Memory B cell (primary cell): ENCODE measurements at regions not wholly inside any gene's neighbourhood (a gene's known extent, or its start where the extent isn't known, plus 50 kb on each side); places are given as distances from the start of the nearest gene placed in this dataset.

Source experiments
- ATAC-seq: fragments of 150-1000 bp; cut with Tn5 transposase; 2 replicates; pipeline ENCODE4 v1.10.0; 2021; ENCODE audit warnings: low read depth, mild to moderate bottlenecking, moderate library complexity
- DNase-seq, 2 donors: peaks; one replicate each; pipeline ENCODE4 v3.0.0; 2022; ENCODE audit warnings: low spot score in 2 of 2
- H3K27ac Mint-ChIP-seq: one replicate; pipeline ENCODE4 v1.8.0; 2022; ENCODE audit warnings: mild to moderate bottlenecking, moderate library complexity, mixed read lengths
- H3K27me3 Mint-ChIP-seq: one replicate; pipeline ENCODE4 v1.8.0; 2022; ENCODE audit warnings: mixed read lengths
- H3K36me3 Mint-ChIP-seq: one replicate; pipeline ENCODE4 v1.8.0; 2022; ENCODE audit warnings: mild to moderate bottlenecking, mixed read lengths
- H3K4me1 Mint-ChIP-seq: one replicate; pipeline ENCODE4 v1.8.0; 2022; ENCODE audit warnings: mixed read lengths
- H3K4me3 Mint-ChIP-seq: one replicate; pipeline ENCODE4 v1.8.0; 2022; ENCODE audit warnings: mild to moderate bottlenecking, moderate library complexity, mixed read lengths
- H3K9me3 Mint-ChIP-seq: one replicate; pipeline ENCODE4 v1.8.0; 2022; ENCODE audit warnings: mixed read lengths

- ATAC-seq: no peak
Measured at GRCh38 chr18:10386049-10386448, 68.4 kb upstream of the APCDD1 start.

GRCh38 chr18:10386956-10387355 is 67.5 kb upstream of the APCDD1 start:
- H3K4me1 Mint-ChIP-seq: peaks cover 2% of the 10 kb centered on the region
- ATAC-seq (no peak), DNase-seq (no peak)
- H3K27ac Mint-ChIP-seq: no peak overlapping the region
- peaks cover 3% of the 10 kb centered on the region for H3K36me3 Mint-ChIP-seq
- H3K9me3 Mint-ChIP-seq: peaks cover 2% of the 10 kb centered on the region
- H3K27me3 Mint-ChIP-seq: peaks cover 2% of the 10 kb centered on the region
- H3K4me3 Mint-ChIP-seq: no peak overlapping the region

More at GRCh38 chr18:10386049-10386448, 68.4 kb upstream of the APCDD1 start:
- Mint-ChIP-seq H3K36me3 (peaks cover 3% of the 10 kb centered on the region), H3K27ac (no peak overlapping the region), H3K9me3 (no peaks in the 10 kb centered on the region), H3K4me1 (no peaks in the 10 kb centered on the region), H3K27me3 (peaks cover 2% of the 10 kb centered on the region), H3K4me3 (no peak overlapping the region)
- DNase-seq: no peak

- peaks cover 2% of the 10 kb centered on the region for H3K27me3 Mint-ChIP-seq
- no peak overlapping the region for H3K4me3 Mint-ChIP-seq
- H3K9me3 Mint-ChIP-seq: peaks cover 2% of the 10 kb centered on the region
- no peak for DNase-seq
- no peak overlapping the region for H3K27ac Mint-ChIP-seq
- H3K36me3 Mint-ChIP-seq: peaks cover 3% of the 10 kb centered on the region
- peaks cover 3% of the 10 kb centered on the region for H3K4me1 Mint-ChIP-seq
- no peak for ATAC-seq
Measured at GRCh38 chr18:10387399-10387798, 67.0 kb upstream of the APCDD1 start.

- Mint-ChIP-seq H3K4me1 (peaks cover 3% of the 10 kb centered on the region), H3K36me3 (peaks cover 3% of the 10 kb centered on the region), H3K9me3 (peaks cover 2% of the 10 kb centered on the region), H3K27me3 (peaks cover 2% of the 10 kb centered on the region), H3K4me3 (no peak overlapping the region), H3K27ac (no peak overlapping the region)
- DNase-seq (no peak), ATAC-seq (no peak)
Measured at GRCh38 chr18:10388373-10388772, 66.1 kb upstream of the APCDD1 start.

- ATAC-seq: no peak
Measured at GRCh38 chr18:10391506-10391905, 62.9 kb upstream of the APCDD1 start.

GRCh38 chr18:10397004-10397403 is 57.4 kb upstream of the APCDD1 start:
- no peak for DNase-seq
- no peaks in the 10 kb centered on the region for H3K36me3 Mint-ChIP-seq
- H3K4me1 Mint-ChIP-seq: peaks cover 9% of the 10 kb centered on the region
- H3K27ac Mint-ChIP-seq: no peak overlapping the region
- ATAC-seq: no peak
- peaks cover 3% of the 10 kb centered on the region for H3K27me3 Mint-ChIP-seq
- no peak overlapping the region for H3K4me3 Mint-ChIP-seq
- H3K9me3 Mint-ChIP-seq: no peaks in the 10 kb centered on the region

More at GRCh38 chr18:10391506-10391905, 62.9 kb upstream of the APCDD1 start:
- H3K9me3 Mint-ChIP-seq: peaks cover 2% of the 10 kb centered on the region
- DNase-seq: no peak
- no peak overlapping the region for H3K4me3 Mint-ChIP-seq
- peaks cover 3% of the 10 kb centered on the region for H3K36me3 Mint-ChIP-seq
- H3K27me3 Mint-ChIP-seq: peaks cover 2% of the 10 kb centered on the region
- no peak overlapping the region for H3K27ac Mint-ChIP-seq
- H3K4me1 Mint-ChIP-seq: peaks cover 3% of the 10 kb centered on the region

GRCh38 chr18:10398571-10398970 is 55.9 kb upstream of the APCDD1 start:
- Mint-ChIP-seq H3K27me3 (peaks cover 3% of the 10 kb centered on the region), H3K4me1 (peaks cover 9% of the 10 kb centered on the region), H3K9me3 (no peaks in the 10 kb centered on the region), H3K27ac (no peak overlapping the region), H3K4me3 (no peak overlapping the region), H3K36me3 (no peaks in the 10 kb centered on the region)
- ATAC-seq (no peak), DNase-seq (no peak)

- no peaks in the 10 kb centered on the region for H3K36me3 Mint-ChIP-seq
Measured at GRCh38 chr18:10399465-10399864, 55.0 kb upstream of the APCDD1 start.

GRCh38 chr18:10400534-10401307 is 53.7 kb upstream of the APCDD1 start:
- Mint-ChIP-seq H3K27me3 (peaks cover 3% of the 10 kb centered on the region), H3K27ac (peak overlapping the region; percentile 32), H3K9me3 (no peaks in the 10 kb centered on the region), H3K36me3 (no peaks in the 10 kb centered on the region), H3K4me1 (peaks cover 9% of the 10 kb centered on the region), H3K4me3 (peak overlapping the region; percentile 8)
- peak; percentile 81 for ATAC-seq
- no peak for DNase-seq

More at GRCh38 chr18:10399465-10399864, 55.0 kb upstream of the APCDD1 start:
- no peak overlapping the region for H3K27ac Mint-ChIP-seq
- H3K27me3 Mint-ChIP-seq: peaks cover 3% of the 10 kb centered on the region
- no peaks in the 10 kb centered on the region for H3K9me3 Mint-ChIP-seq
- DNase-seq: no peak
- no peak overlapping the region for H3K4me3 Mint-ChIP-seq
- peaks cover 9% of the 10 kb centered on the region for H3K4me1 Mint-ChIP-seq
- no peak for ATAC-seq

- H3K27me3 Mint-ChIP-seq: peaks cover 3% of the 10 kb centered on the region
- peaks cover 9% of the 10 kb centered on the region for H3K4me1 Mint-ChIP-seq
- no peaks in the 10 kb centered on the region for H3K9me3 Mint-ChIP-seq
- no peak for DNase-seq
- no peak overlapping the region for H3K27ac Mint-ChIP-seq
- no peak overlapping the region for H3K4me3 Mint-ChIP-seq
- no peaks in the 10 kb centered on the region for H3K36me3 Mint-ChIP-seq
- no peak for ATAC-seq
Measured at GRCh38 chr18:10401521-10401920, 52.9 kb upstream of the APCDD1 start.

GRCh38 chr18:10401930-10402329 is 52.5 kb upstream of the APCDD1 start:
- Mint-ChIP-seq H3K36me3 (no peaks in the 10 kb centered on the region), H3K4me1 (peaks cover 9% of the 10 kb centered on the region), H3K9me3 (no peaks in the 10 kb centered on the region), H3K27me3 (peaks cover 3% of the 10 kb centered on the region), H3K27ac (no peak overlapping the region), H3K4me3 (no peak overlapping the region)
- DNase-seq: no peak
- no peak for ATAC-seq

GRCh38 chr18:10402871-10403559 is 51.4 kb upstream of the APCDD1 start:
- Mint-ChIP-seq H3K27ac (no peak overlapping the region), H3K4me1 (peaks cover 9% of the 10 kb centered on the region), H3K27me3 (peaks cover 3% of the 10 kb centered on the region), H3K36me3 (no peaks in the 10 kb centered on the region), H3K9me3 (no peaks in the 10 kb centered on the region), H3K4me3 (no peak overlapping the region)
- ATAC-seq (no peak), DNase-seq (no peak)

GRCh38 chr18:10403708-10404107 is 50.7 kb upstream of the APCDD1 start:
- ATAC-seq (no peak), DNase-seq (no peak)
- Mint-ChIP-seq H3K27ac (no peak overlapping the region), H3K4me3 (no peak overlapping the region), H3K4me1 (peaks cover 9% of the 10 kb centered on the region), H3K9me3 (no peaks in the 10 kb centered on the region), H3K27me3 (peaks cover 3% of the 10 kb centered on the region), H3K36me3 (no peaks in the 10 kb centered on the region)

GRCh38 chr18:10404168-10404567 is 50.3 kb upstream of the APCDD1 start:
- Mint-ChIP-seq H3K4me1 (peaks cover 9% of the 10 kb centered on the region), H3K36me3 (no peaks in the 10 kb centered on the region), H3K27me3 (peaks cover 3% of the 10 kb centered on the region), H3K4me3 (no peak overlapping the region), H3K9me3 (no peaks in the 10 kb centered on the region), H3K27ac (no peak overlapping the region)
- DNase-seq: no peak
- no peak for ATAC-seq
